ENCODE measurements at regions not wholly inside any gene's neighbourhood (a gene's known extent, or its start where the extent isn't known, plus 50 kb on each side); places are given as distances from the start of the nearest gene placed in this dataset.
A peak's percentile ranks its signal among the peaks of the same experiment; 100 is the strongest.

- no peak for DNase-seq (ENCODE audit: low spot score)
These were observed 385.2 kb downstream of the PCDH20 start for GRCh38 chr13:61030445-61030844.

GRCh38 chr13:61029064-61029463 is 386.6 kb downstream of the PCDH20 start:
- no peak for DNase-seq (ENCODE audit: low spot score)

- peak; percentile 19 for DNase-seq (ENCODE audit: low spot score)
These were observed 391.6 kb downstream of the PCDH20 start for GRCh38 chr13:61024046-61024445.

GRCh38 chr13:61021838-61022237 is 393.8 kb downstream of the PCDH20 start:
- DNase-seq (ENCODE audit: low spot score): no peak

GRCh38 chr13:61013796-61014195 is 401.9 kb downstream of the PCDH20 start:
- DNase-seq (ENCODE audit: low spot score): no peak

GRCh38 chr13:61010358-61010757 is 405.3 kb downstream of the PCDH20 start:
- DNase-seq (ENCODE audit: low spot score): no peak

- no peak for DNase-seq (ENCODE audit: low spot score)
These were observed 413.0 kb downstream of the PCDH20 start for GRCh38 chr13:61002686-61003085.

GRCh38 chr13:60990032-60990733 is 425.5 kb downstream of the PCDH20 start:
- DNase-seq (ENCODE audit: low spot score): no peak

GRCh38 chr13:60986301-60986700 is 429.3 kb downstream of the PCDH20 start:
- no peak for DNase-seq (ENCODE audit: low spot score)

GRCh38 chr13:60981407-60981806 is 434.2 kb downstream of the PCDH20 start:
- DNase-seq (ENCODE audit: low spot score): no peak

GRCh38 chr13:60976367-60976766 is 439.3 kb downstream of the PCDH20 start:
- DNase-seq (ENCODE audit: low spot score): no peak

- no peak for DNase-seq (ENCODE audit: low spot score)
These were observed 441.4 kb downstream of the PCDH20 start for GRCh38 chr13:60974296-60974695.

- no peak for DNase-seq (ENCODE audit: low spot score)
These were observed 442.1 kb downstream of the PCDH20 start for GRCh38 chr13:60973529-60973928.

GRCh38 chr13:60970736-60971135 is 444.9 kb downstream of the PCDH20 start:
- no peak for DNase-seq (ENCODE audit: low spot score)

- no peak for DNase-seq (ENCODE audit: low spot score)
These were observed 446.0 kb downstream of the PCDH20 start for GRCh38 chr13:60969656-60970055.

GRCh38 chr13:60959427-60959826 is 456.2 kb downstream of the PCDH20 start:
- no peak for DNase-seq (ENCODE audit: low spot score)

- DNase-seq (ENCODE audit: low spot score): no peak
These were observed 457.8 kb downstream of the PCDH20 start for GRCh38 chr13:60957816-60958215.

GRCh38 chr13:60945396-60945795 is 470.3 kb downstream of the PCDH20 start:
- no peak for DNase-seq (ENCODE audit: low spot score)

GRCh38 chr13:60944863-60945262 is 470.8 kb downstream of the PCDH20 start:
- DNase-seq (ENCODE audit: low spot score): no peak

- DNase-seq (ENCODE audit: low spot score): no peak
These were observed 471.6 kb downstream of the PCDH20 start for GRCh38 chr13:60944016-60944415.

- DNase-seq (ENCODE audit: low spot score): no peak
These were observed 479.4 kb downstream of the PCDH20 start for GRCh38 chr13:60936281-60936680.

GRCh38 chr13:60933638-60934037 is 482.0 kb downstream of the PCDH20 start:
- no peak for DNase-seq (ENCODE audit: low spot score)

GRCh38 chr13:60931858-60932546 is 483.6 kb downstream of the PCDH20 start:
- no peak for DNase-seq (ENCODE audit: low spot score)

GRCh38 chr13:60925686-60926085 is 490.0 kb downstream of the PCDH20 start:
- DNase-seq (ENCODE audit: low spot score): no peak

All from COLO829 (cell line).